ENCODE measurements at regions not wholly inside any gene's neighbourhood (a gene's known extent, or its start where the extent isn't known, plus 50 kb on each side); places are given as distances from the start of the nearest gene placed in this dataset.
A peak's percentile ranks its signal among the peaks of the same experiment; 100 is the strongest.
"Not testable (repeated sequence)": the region's sequence is repeated elsewhere in the genome, so short reads cannot be mapped to it uniquely, and the experiment has no call there.

GRCh38 chr21:14008006-14008405, 202.7 kb downstream of the LIPI start:
- not testable (repeated sequence) for DNase-seq

GRCh38 chr21:14006144-14006543, 204.6 kb downstream of the LIPI start:
- not testable (repeated sequence) for DNase-seq

DNA sequence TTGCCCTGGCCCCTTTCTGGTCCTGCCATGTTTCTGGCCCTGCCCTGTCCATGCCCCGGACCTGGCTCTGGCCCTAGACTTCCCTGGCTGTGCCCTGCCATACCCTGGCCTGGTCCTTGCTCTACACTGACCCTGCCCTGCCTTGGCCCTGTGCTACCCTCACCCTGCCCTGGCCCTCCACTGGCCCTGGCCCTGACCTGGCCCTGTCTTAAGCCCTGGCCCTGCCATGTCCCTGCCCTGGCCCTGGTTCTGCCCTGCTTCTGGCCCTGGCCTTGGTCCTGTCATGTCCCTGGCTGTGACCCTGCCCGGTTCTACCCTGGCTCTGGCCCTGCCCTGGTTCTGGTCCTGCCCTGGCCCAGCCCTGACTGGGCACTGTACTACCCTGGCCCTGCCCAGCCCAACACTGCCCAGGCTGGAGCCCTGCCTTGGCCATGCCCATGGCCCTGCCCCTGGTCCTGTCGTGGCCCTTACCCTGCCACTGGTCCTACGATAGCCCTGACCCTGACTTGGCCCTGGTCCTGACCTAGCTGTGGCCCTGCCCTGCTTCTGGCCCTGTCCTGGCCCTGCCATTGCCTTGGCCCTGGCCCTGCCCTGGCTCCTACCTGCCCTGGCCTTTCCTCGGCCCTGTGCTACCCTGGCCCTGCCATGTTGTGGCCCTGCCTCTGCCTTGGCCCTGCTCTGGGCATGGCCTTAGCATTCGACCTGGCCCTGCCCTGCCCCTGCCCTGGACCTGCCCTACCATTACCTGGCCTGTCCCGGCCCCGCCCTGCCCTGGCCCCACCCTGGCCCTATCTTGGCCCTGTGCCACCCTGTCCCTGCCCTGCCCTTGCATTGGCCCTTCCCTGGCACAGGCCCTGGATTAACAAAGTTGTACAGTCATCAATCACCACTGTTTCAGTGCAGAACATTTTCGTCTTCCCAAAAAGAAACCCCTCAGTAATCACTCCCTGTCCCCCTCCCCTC, 223.5 kb downstream of the LIPI start:
- not testable (repeated sequence) for DNase-seq

DNA sequence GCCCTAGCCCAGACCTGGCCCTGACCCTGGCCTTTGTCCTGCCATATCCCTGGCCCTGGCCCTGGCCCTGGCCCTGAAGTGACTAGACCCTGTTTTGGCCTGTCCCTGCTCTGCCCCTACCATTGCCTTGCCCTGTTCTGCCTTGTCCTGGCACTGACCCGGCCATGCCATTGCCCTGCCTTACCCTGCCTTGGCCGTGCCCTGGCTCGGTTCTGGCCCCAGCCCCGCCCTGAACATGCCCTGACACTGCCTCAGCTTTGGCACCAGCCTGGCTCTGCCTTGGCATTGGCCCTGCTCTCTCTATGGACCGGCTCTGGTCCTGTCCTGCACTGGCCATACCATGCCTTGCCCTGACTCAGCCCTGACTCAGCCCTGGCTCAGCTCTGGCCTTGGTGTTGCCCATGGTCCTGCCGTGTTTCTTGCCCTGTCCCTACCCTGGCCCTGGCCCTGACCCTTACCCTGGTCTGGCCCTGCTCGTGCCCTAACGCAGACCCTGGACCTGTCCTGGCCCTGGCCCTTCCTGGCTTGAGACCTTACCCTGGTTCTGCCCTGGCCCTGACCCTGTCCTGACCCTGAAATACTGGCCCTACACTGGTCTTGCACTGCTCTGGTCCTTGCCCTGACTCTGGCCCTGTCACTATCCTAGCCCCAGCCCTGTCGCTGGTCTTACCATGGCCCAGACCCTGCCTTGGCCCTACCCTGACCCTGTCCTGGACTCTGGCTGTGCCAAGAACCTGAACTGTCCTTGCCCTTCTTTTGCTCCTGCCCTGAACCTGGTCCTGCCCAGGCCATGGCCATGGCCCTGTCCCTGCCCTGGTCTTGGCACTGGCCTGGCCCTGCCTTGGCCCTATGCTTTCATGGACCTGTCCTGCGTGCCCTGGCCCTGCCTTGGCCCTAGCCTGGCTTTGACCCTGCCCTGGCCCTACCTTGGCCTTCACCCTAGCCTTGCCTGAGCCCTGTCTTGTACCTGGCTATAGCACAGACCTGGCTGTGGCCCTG, 224.6 kb downstream of the LIPI start:
- DNase-seq, result not testable (repeated sequence)

- not testable (repeated sequence) for DNase-seq
Observed at GRCh38 chr21:13985137-13985864, 225.5 kb downstream of the LIPI start.

DNA sequence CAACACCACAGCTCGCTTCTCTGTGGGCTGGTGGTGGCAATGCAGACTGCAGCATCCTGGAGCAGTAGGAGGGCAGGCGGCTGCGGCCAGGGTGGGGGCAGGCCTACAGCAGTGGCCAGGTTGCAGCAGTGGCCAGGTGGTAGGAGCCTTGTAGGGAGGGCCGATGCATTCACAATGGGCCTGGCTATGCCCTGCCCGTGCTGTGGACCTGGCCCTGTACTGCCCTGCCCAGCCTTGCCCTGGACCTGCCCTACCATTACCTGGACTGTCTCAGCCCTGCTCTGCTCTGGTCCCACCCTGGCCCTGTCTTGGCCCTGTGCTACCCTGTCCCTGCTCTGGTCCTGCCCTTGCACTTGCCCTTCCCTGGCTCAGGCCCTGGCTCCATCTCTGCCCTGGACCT, 226.0 kb downstream of the LIPI start:
- DNase-seq, result not testable (repeated sequence)

DNA sequence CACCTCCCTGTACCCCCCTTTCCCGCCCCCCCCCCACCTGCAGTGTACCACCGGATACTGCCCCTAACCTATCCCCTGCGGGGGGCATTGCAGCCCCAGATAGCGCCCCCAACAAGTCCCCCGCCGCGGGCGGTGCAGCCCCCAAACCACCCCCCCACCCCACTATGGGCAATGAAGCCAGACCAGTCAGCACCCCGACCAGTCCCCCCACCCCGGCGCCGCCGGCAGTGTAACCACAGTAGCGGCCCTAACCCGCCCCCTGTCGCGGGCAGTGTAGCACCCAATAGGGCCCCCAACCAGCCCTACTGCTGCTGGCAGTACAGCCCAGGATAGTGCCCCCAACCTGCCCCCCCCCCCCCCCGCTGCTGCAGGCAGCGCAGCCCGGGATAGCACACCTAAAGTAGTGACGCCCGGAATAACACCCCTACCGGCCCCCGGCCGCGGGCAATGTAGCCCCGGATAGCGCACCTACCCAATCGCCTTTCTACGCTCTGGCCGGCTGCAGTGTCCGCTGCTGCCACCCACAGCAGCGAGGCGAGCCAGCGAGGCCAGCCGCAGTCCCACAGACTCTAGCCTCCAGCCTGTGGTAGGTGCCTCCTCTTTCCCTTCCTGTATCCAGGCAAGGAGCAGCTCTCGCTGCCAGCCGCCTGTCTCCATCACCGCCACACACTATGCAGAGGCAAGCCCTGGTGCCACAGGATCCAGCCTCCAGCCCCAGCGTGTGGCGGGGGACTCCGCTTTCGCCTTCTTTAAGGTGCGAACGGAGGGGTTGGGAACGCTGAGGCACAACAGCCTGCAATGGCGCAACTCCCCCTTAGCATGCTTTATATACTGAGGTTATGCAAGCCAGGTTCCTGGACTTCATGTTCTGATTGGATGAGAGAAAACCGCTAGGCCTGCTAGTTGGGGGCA, 229.3 kb downstream of the LIPI start:
- not testable (repeated sequence) for DNase-seq

GRCh38 chr21:13980115-13980662, 230.6 kb downstream of the LIPI start:
- DNase-seq, result peak; percentile 74 to 80

GRCh38 chr21:13979608-13980007, 231.1 kb downstream of the LIPI start:
- DNase-seq, result peak in 1 of 2 experiments; percentile 30

DNA sequence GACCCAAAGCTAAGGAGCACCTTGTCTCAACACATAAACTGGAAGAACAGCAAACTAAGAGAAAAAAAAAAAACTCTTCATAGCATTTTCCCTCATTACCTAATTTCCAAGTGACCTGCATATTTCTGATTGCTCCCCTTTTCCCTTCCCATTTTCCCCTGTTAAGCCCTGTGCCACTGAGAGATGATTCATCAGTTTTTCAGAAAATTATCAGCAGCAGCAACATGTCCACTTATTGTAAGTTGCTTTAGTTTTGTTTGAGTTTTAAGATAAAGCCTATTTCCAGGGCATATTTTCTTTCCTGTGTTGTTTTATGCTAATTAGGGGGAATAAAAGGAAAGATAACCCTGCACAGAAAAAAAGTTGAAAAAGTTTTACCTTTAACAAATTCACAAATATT, 236.2 kb downstream of the LIPI start:
- not testable (repeated sequence) for DNase-seq

- not testable (repeated sequence) for DNase-seq
Observed at GRCh38 chr21:13969853-13970252, 240.9 kb downstream of the LIPI start.

DNA sequence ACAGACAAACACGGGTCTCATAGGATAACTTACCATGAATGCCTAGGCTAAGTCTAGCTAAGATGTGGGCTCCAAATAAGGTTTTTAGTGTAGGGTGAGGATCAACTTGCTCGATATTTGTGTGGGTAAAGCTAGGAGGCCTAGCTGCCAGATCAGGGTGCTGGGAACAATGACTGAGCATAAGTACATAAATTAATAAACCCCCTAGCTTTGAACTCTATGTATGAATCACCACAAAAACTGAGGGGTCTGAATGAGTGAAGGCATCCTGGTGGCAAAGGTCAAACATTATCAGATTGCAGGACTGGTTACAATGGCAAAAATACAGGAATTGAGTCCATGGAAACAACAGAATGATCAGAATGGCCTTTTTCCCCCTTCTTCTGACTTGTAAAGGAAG, 241.8 kb downstream of the LIPI start:
- not testable (repeated sequence) for DNase-seq

GRCh38 chr21:13963259-13963658, 247.5 kb downstream of the LIPI start:
- DNase-seq, result not testable (repeated sequence)

DNA sequence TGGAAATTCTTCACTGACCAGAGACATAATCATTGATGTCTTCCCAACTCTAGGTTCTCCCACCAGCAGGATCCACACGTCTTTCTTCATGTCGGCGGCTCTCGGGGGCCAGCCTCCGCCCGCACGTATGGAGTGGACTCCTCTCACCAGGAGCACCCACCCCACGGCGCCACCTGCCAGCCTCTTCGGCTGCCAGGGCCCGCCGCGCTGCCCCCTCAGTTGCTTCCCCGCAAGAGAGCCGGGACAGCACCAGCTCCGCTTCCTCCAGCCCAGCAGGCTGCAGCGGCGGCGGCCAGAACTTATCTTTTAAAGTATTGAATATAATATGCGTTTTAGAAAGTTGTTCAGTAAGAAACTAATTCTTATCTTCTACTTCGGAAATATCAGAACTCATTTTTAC, 273.5 kb downstream of the LIPI start:
- DNase-seq, result no peak

GRCh38 chr21:13936033-13936937, 274.5 kb downstream of the LIPI start:
- not testable (repeated sequence) for DNase-seq

GRCh38 chr21:13935396-13936032, 275.2 kb downstream of the LIPI start:
- not testable (repeated sequence) for DNase-seq

GRCh38 chr21:13934887-13935342, 275.8 kb downstream of the LIPI start:
- not testable (repeated sequence) for DNase-seq

DNA sequence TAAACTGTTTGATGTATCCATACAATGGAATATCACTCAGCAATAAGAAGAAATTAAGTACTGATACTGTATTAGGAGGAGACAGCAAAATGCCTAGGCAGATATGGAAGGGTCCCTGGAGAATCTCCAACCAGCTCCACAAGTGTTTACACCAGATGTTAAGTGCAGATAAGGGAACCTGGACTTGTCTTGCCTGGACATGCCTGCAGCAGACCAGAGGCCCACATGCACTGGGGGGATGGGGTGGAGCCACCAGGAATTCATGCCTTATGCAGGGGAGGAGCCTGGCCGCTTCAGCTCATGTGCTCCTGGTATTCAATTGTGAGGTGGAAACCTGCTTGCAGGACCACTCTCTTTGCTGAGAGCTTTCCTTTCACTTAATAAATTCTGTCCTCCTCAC, 287.6 kb downstream of the LIPI start:
- DNase-seq, result not testable (repeated sequence)

DNA sequence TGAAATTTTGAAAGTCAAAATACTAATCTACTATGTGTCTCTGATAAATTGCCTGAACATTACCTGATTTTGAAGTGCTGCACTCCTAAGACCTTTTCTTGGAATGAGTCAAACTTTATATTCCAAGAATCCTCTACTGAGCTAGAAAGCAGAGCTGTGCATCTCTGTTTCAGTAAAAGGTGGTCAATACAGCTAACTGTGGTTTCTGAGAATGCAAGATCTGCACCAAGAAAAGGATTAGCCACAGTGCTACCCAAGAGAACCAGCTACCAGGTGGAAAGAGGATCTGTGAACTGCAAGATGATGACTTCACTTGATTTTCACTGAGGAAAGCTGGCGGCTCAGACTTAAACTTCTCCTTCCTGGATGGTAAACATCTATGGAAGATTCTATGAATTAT, 289.3 kb downstream of the LIPI start:
- not testable (repeated sequence) for DNase-seq
